NCI-H524 treated with DMSO at 0.1 percent for 48 hours (cell line): ENCODE measurements at regions not wholly inside any gene's neighbourhood (a gene's known extent, or its start where the extent isn't known, plus 50 kb on each side); places are given as distances from the start of the nearest gene placed in this dataset.
"Not testable (repeated sequence)": the region's sequence is repeated elsewhere in the genome, so short reads cannot be mapped to it uniquely, and the experiment has no call there.

ENCODE experiments used
- DNase-seq: peaks from one replicate; lab custom pipeline; 2025; lab: John Stamatoyannopoulos, UW

GRCh38 chr2:160583813-160584537 lies 90.4 kb upstream of the RBMS1 start:
- DNase-seq: no peak

DNA sequence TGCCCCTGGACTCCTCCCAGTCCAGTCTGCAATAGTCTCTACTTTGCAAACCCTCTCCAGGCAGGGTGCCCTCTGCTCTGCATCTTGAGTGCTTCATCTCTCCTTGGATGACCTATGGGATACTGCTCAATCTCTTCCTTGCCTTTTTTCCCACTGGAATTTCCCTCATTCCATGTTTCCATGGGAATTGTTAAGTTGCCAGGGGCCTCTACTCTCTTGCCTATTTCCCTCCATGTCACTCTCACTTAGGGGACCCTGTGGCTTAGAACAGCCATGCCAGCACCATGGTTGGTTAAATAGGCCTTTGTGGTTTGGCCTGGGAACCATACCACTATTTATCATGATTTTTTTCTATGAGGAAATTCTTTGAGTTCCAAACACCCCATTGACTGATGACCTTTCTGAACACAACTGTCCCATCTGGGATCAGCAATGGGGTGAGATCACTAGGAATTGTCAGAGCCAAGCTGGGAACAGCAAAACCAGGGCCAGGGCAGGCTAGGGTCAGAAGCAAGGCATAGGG lies 91.4 kb upstream of the RBMS1 start:
- no peak for DNase-seq

- DNase-seq: no peak
These were observed 97.1 kb upstream of the RBMS1 start for GRCh38 chr2:160590664-160591063.

GRCh38 chr2:160592401-160592800 lies 98.8 kb upstream of the RBMS1 start:
- no peak for DNase-seq

DNA sequence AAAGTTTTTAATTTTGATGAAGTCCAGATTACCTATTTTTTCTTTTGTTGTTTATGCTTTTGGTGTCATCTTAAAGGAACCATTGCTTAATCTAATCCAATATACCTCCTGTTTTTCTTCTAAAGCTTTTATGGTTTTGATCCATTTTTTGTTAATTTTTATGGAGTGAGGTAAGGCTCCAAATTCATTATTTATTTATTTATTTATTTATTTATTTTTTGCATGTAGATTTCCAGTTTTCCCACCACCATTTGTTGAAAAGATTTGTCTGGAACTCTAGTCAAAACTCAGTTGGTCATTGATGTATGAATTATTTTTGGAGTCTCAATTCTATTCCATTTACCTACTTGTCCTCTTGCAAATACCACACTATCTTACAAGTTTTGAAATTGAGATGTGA lies 99.4 kb upstream of the RBMS1 start:
- DNase-seq: no peak

- no peak for DNase-seq
These were observed 102.8 kb upstream of the RBMS1 start for GRCh38 chr2:160596441-160596840.

- DNase-seq: not testable (repeated sequence)
These were observed 106.8 kb upstream of the RBMS1 start for GRCh38 chr2:160600437-160600836.

DNA sequence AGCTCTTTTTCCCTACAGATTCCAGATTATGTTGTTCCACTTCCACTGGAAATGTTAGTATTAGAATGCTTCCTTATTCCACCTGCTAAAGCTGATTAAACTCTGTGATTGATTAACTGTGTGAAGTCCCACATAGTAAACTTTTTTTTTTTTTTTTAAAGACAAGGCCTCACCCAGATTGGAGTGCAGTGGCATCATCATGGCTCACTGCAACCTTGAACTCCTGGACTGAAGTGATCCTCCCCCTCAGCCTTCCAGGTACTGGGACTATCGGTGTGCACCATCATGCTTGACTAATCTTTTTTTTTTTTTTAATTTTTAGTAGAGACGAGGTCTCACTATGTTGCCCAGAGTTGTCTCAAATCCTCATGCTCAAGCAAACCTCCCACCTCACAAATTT lies 108.5 kb upstream of the RBMS1 start:
- no peak for DNase-seq

DNA sequence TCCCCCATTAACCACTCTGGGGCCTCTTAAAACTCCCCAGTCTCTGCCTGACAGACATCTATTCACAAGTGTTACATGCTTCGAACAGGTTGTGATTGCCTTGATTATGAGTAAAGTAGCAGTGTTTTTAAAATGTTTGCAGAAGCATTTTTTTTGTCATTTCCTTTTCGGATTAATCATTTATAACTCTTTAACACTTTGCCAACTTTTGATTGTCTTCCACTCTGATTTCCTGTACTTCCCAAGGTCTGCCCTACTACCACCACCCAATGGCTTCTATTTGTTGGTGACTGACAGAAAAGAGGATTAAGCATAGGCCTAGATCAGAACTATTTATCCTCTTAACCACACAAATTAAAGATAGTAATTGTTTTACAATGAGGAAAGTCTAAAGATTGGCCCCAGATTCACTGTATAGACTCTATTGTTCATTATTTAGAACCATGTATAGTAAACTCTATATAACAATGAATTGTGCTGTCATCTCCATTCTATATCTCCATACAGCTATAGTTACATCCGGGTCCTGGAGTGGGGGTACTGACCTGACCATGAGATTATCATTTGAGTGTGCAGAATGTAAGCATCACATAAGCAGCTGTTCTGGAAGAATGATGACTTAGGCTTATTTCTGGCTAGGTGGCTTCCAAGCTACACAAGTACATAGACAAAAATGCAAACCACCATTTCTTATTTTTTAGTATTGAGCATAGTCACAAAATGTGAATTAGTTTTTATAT lies 110.3 kb upstream of the RBMS1 start:
- no peak for DNase-seq

DNA sequence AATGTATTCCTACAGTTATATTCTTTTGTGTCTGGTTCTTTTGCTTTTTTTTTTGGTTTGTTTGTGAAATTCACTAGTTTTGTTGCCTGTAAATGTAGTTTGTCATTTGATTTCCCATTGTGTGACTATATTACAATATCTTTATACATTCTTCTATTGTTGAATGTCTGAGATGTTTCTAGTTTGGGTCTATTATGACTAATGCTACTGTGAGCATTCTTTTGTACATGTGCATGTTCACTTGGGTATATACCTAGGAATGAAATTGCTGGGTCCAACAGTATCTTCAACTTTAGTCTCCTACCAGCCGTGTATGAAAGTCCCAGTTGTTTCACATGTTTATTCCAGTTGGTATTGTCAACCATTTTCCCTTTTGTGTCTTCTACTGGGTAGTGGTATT lies 112.7 kb upstream of the RBMS1 start:
- no peak for DNase-seq

- DNase-seq: no peak
These were observed 115.0 kb upstream of the RBMS1 start for GRCh38 chr2:160608599-160608998.

- no peak for DNase-seq
These were observed 115.7 kb upstream of the RBMS1 start for GRCh38 chr2:160609346-160609745.

- DNase-seq: no peak
These were observed 116.4 kb upstream of the RBMS1 start for GRCh38 chr2:160610041-160610440.

GRCh38 chr2:160612266-160612856 lies 118.8 kb upstream of the RBMS1 start:
- DNase-seq: no peak

DNA sequence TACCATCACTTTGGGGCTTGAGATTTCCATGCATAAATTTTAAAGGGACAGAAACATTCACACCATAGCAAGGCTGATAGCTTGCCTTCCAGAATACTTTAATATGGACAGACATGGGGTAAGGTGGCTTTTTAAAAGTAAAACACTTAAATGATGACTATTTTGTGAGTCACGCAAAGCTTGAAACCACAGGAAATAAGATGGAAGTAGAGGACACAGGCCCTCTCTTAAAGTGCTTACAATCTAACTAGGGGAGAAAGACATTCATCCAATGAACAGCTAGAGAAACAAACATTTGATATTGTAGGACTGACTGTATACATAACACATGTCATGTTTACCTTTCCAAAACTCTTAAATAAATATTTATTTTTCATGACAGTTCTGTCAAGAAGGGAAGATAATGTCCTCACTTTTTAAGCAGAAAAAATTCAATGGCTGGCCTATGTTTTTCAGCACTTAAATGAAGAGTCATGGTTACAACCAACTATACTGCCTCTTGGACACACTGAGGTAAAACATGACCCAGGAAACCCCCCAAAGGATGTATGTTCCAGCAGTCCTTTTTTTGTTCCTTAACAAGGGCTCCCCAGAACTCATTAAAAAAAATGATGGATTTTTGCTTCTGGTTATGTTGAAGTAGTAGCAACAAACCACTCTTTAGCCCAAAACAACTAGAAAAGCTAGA lies 120.0 kb upstream of the RBMS1 start:
- no peak for DNase-seq

DNA sequence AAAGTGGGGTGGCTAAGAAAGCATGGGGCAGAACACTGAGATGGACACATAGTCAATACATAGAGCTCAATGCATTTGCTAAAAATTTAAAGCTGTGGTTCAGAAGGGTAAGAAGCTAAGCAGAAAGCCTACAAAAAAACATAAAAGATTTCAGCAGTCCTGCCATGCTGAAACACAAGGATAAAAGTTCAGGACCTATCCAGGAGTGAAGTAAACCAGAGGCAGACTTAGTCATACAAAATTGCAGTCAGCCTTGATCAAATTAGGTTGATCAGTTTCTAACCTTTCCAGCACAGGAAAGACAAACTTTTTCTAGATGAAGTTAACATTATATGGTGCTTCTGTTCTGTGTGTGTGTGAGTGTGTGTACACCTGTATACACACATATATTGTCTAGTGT lies 120.8 kb upstream of the RBMS1 start:
- DNase-seq: no peak

DNA sequence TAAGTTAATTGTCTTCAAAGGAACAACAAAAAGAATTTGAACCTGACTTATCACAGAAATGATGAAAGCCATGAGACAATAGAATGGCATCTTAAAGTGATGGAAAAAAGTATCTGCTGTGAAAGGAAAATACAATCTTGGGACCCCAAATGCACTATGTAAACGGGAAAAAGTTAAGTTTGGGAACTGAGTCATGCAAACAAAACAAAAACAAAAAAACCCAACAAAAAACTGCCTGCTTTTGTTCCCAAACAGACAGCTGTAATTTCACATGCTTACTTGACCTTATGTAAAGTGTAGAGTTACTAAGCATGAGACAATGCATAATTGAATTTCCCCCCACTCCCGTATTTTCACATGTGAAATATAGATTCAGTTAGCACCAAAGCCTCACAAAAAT lies 122.1 kb upstream of the RBMS1 start:
- no peak for DNase-seq

DNA sequence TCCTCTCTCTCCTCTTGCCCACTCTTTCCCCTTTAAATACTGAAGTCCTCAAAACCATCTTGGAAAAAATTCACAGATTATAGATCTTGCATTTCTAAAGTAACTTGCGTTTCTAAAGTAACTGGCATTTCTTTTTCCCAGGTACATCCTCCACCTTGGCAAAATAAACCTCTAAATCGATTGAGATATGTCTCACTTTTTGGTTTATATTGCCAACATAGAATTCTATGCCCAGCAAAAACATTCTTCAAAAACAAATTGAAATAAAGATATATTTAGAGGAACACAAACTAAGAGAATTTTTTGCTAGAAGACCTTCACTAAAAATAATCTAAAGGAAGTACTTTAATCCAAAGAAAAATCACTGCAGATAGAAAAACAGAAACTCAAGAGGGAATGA lies 122.5 kb upstream of the RBMS1 start:
- no peak for DNase-seq

- no peak for DNase-seq
These were observed 128.1 kb upstream of the RBMS1 start for GRCh38 chr2:160621748-160622147.

DNA sequence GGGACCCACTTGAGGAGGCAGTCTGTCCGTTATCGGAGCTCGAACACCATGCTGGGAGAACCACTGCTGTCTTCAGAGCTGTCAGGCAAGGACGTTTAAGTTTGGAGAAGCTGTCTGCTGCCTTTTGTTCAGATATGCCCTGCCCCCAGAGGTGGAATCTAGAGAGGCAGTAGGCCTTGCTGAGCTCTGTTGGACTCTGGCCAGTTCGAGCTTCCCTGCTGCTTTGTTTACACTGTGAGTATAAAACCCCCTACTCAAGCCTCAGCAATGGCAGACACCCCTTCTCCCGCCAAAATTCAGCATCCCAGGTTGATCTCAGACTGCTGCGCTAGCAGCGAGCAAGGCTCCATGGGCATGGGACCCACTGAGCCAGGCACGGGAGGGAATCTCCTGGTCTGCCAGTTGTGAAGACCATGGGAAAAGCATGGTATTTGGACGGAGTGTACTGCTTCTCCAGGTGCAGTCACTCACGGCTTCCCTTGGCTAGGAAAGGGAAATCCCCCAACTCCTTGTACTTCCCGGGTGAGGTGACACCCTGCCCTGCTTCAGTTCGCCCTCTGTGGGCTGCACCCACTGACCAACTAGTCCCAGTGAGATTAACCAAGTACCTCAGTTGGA lies 134.5 kb upstream of the RBMS1 start:
- DNase-seq: not testable (repeated sequence)

DNA sequence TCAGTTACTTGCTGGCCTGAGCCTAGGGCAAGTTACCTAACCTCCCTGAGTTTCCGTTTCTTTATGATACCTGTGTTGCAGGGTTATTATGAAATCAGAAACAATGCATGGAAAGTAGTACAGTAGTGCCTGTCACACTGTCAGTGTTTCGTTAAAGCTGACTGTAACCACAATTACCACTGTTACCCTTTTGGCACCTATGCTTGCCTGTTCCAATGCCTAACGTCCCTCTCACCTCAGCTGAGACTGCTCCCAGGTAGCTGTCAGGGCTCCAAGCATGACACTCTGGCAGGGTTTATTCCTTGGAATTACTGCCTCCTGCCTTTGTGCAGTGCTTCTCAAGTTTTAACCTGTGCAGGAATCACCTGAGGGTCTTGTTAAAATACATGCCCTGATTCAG lies 135.2 kb upstream of the RBMS1 start:
- DNase-seq: no peak
